22Rv1 (cell line): ENCODE measurements at regions not wholly inside any gene's neighbourhood (a gene's known extent, or its start where the extent isn't known, plus 50 kb on each side); places are given as distances from the start of the nearest gene placed in this dataset.

Experiments used
- ZFX ChIP-seq: fragments of 450-650 bp; IDR thresholded peaks from 2 replicates; pipeline ENCODE4 v1.6.1; 2017; ENCODE audit warnings: antibody characterized with exemption, borderline replicate concordance
- TF ChIP-seq, protein P1 (sequence below): fragments of 450-650 bp; IDR thresholded peaks from 2 replicates; pipeline ENCODE4 v1.5.1; 2017; ENCODE audit warnings: mild to moderate bottlenecking

GRCh38 chr10:44747593-44748172, 163.5 kb upstream of the TMEM72 start:
- TF ChIP-seq, protein P1, sequence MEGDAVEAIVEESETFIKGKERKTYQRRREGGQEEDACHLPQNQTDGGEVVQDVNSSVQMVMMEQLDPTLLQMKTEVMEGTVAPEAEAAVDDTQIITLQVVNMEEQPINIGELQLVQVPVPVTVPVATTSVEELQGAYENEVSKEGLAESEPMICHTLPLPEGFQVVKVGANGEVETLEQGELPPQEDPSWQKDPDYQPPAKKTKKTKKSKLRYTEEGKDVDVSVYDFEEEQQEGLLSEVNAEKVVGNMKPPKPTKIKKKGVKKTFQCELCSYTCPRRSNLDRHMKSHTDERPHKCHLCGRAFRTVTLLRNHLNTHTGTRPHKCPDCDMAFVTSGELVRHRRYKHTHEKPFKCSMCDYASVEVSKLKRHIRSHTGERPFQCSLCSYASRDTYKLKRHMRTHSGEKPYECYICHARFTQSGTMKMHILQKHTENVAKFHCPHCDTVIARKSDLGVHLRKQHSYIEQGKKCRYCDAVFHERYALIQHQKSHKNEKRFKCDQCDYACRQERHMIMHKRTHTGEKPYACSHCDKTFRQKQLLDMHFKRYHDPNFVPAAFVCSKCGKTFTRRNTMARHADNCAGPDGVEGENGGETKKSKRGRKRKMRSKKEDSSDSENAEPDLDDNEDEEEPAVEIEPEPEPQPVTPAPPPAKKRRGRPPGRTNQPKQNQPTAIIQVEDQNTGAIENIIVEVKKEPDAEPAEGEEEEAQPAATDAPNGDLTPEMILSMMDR: no peak
- TF ChIP-seq ZFX: no peak
